Mucosa of descending colon (tissue), 3 donors: ENCODE measurements at regions not wholly inside any gene's neighbourhood (a gene's known extent, or its start where the extent isn't known, plus 50 kb on each side); places are given as distances from the start of the nearest gene placed in this dataset.

Source experiments
- ATAC-seq: fragments of 200-7000 bp; cut with Tn5 transposase; one replicate; pipeline ENCODE4 v1.9.1; 2020; ENCODE audit warnings: mild to moderate bottlenecking, moderate library complexity
- DNase-seq, 3 donors: peaks; one replicate each; pipeline ENCODE4 v3.0.0-alpha.2; 2020
- H3K36me3 ChIP-seq: fragments of 200-600 bp; one replicate; pipeline ENCODE4 v1.8.0; 2021; ENCODE audit warnings: low read depth, mild to moderate bottlenecking
- H3K4me1 ChIP-seq: fragments of 200-600 bp; one replicate; pipeline ENCODE4 v1.8.0; 2021; ENCODE audit warnings: low read depth, mild to moderate bottlenecking
- H3K4me3 ChIP-seq: fragments of 200-600 bp; one replicate; pipeline ENCODE4 v1.8.0; 2021; ENCODE audit warnings: mild to moderate bottlenecking
- H3K9me3 ChIP-seq: fragments of 200-600 bp; one replicate; pipeline ENCODE4 v1.8.0; 2021; ENCODE audit warnings: mild to moderate bottlenecking
- CTCF ChIP-seq: fragments of 200-600 bp; IDR thresholded peaks from one replicate; pipeline ENCODE4 v1.8.0; 2022; ENCODE audit warnings: antibody characterized with exemption, mild to moderate bottlenecking
- intact Hi-C, 2 donors: fragments of 100-400 bp; cut with DNase I in 1 of 2; cut with micrococcal nuclease in 1 of 2; formaldehyde crosslinking; loops; one replicate each; pipeline versions ENCODE4 v1.11.0 to v1.11.1; 2022; cut with DNase I, micrococcal nuclease
- donor health status: DM: no; HTN: no; CAD: no; lungs with moderate emphysema.
- donor health status: DM: no; HTN: no; CAD: no.
- donor health status: DM: no; HTN: yes; CAD: no.

- no peak for TF ChIP-seq CTCF
- Histone ChIP-seq H3K4me1 (no peaks in the 10 kb centered on the region), H3K36me3 (no peaks in the 10 kb centered on the region), H3K9me3 (no peaks in the 10 kb centered on the region), H3K4me3 (no peak overlapping the region)
- intact Hi-C loops: no loop called here
- ATAC-seq (no peak), DNase-seq (no peak)
These were observed 101.3 kb downstream of the TYW3 start for GRCh38 chr1:74834261-74834660.

GRCh38 chr1:74835051-74835450 lies 102.1 kb downstream of the TYW3 start:
- ATAC-seq (no peak), DNase-seq (no peak)
- no peaks in the 10 kb centered on the region for H3K36me3 ChIP-seq
- TF ChIP-seq CTCF: no peak
- no peaks in the 10 kb centered on the region for H3K9me3 ChIP-seq
- H3K4me3 ChIP-seq: no peak overlapping the region
- H3K4me1 ChIP-seq: no peaks in the 10 kb centered on the region
- intact Hi-C loops: no loop called here

- DNase-seq: no peak
- no peak for TF ChIP-seq CTCF
- Histone ChIP-seq H3K36me3 (no peaks in the 10 kb centered on the region), H3K4me3 (no peak overlapping the region), H3K9me3 (no peaks in the 10 kb centered on the region), H3K4me1 (no peaks in the 10 kb centered on the region)
- intact Hi-C loops: no loop called here
- ATAC-seq: no peak
These were observed 109.8 kb downstream of the TYW3 start for GRCh38 chr1:74842726-74843125.

GRCh38 chr1:74847715-74848114 lies 114.8 kb downstream of the TYW3 start:
- Histone ChIP-seq H3K4me1 (no peaks in the 10 kb centered on the region), H3K4me3 (no peak overlapping the region), H3K9me3 (no peaks in the 10 kb centered on the region), H3K36me3 (no peaks in the 10 kb centered on the region)
- TF ChIP-seq CTCF: no peak
- intact Hi-C loops: no loop called here
- DNase-seq (no peak), ATAC-seq (no peak)

GRCh38 chr1:74853756-74854155 lies 120.8 kb downstream of the TYW3 start:
- no peak for TF ChIP-seq CTCF
- DNase-seq (no peak), ATAC-seq (no peak)

GRCh38 chr1:74856174-74856573 lies 123.2 kb downstream of the TYW3 start:
- intact Hi-C loops: no loop called here
- DNase-seq (no peak), ATAC-seq (no peak)
- no peaks in the 10 kb centered on the region for H3K9me3 ChIP-seq
- no peaks in the 10 kb centered on the region for H3K36me3 ChIP-seq
- no peak for TF ChIP-seq CTCF
- H3K4me1 ChIP-seq: no peaks in the 10 kb centered on the region
- no peak overlapping the region for H3K4me3 ChIP-seq

More at GRCh38 chr1:74853756-74854155, 120.8 kb downstream of the TYW3 start:
- Histone ChIP-seq H3K4me1 (no peaks in the 10 kb centered on the region), H3K36me3 (no peaks in the 10 kb centered on the region), H3K9me3 (no peaks in the 10 kb centered on the region), H3K4me3 (no peak overlapping the region)
- intact Hi-C loops: no loop called here
